HL-60 (cell line): ENCODE measurements at regions not wholly inside any gene's neighbourhood (a gene's known extent, or its start where the extent isn't known, plus 50 kb on each side); places are given as distances from the start of the nearest gene placed in this dataset.

ENCODE experiments used
- GABPA ChIP-seq: IDR thresholded peaks from 2 replicates; pipeline ENCODE4 v1.6.1; 2012; ENCODE audit warnings: low read depth
- POLR2AphosphoS5 ChIP-seq: IDR thresholded peaks from 2 replicates; pipeline ENCODE4 v1.6.1; 2012; ENCODE audit warnings: low read depth
- SPI1 ChIP-seq: IDR thresholded peaks from 2 replicates; pipeline ENCODE4 v1.6.1; 2012; ENCODE audit warnings: low read depth, mild to moderate bottlenecking, borderline replicate concordance
- TF ChIP-seq, protein P1 (sequence below): IDR thresholded peaks from one replicate; pipeline ENCODE4 v1.5.1; 2011; ENCODE audit warnings: low read length, control low read depth, inconsistent platforms; ENCODE audit not compliant: insufficient read depth
- TF ChIP-seq, protein P2 (sequence below): IDR thresholded peaks from 2 replicates; pipeline ENCODE4 v1.6.1; 2012; ENCODE audit warnings: low read depth; ENCODE audit not compliant: insufficient replicate concordance

DNA sequence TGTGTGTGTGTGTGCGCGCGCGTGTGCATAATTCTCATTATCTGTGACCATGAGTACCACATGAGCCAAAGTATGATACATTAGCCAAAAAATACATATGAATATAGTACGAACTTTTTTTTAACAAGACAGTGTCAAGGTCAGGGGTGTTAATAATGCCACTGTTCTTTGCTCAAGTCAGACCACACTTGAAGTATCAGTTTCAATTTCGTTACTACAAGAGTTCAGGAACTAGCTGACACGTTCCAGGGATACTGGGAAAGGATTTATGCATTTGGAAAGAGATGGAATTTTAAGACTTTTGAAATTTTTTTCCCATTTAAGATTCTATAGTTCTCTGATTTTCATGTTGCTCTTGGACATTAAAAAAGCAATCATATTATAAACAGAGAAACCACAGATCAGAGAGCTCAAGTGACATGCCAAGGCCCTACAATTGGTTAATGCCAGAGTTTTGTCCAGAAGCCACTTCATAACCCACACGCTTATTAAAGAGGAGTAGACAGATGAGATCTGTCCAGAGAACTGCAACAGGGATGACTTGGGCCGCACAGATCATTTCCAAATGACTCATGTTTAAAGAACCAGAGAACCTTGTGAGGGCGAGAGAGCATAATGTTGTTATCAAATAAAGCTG is 718.8 kb upstream of the SGCG start:
- TF ChIP-seq, protein P1, sequence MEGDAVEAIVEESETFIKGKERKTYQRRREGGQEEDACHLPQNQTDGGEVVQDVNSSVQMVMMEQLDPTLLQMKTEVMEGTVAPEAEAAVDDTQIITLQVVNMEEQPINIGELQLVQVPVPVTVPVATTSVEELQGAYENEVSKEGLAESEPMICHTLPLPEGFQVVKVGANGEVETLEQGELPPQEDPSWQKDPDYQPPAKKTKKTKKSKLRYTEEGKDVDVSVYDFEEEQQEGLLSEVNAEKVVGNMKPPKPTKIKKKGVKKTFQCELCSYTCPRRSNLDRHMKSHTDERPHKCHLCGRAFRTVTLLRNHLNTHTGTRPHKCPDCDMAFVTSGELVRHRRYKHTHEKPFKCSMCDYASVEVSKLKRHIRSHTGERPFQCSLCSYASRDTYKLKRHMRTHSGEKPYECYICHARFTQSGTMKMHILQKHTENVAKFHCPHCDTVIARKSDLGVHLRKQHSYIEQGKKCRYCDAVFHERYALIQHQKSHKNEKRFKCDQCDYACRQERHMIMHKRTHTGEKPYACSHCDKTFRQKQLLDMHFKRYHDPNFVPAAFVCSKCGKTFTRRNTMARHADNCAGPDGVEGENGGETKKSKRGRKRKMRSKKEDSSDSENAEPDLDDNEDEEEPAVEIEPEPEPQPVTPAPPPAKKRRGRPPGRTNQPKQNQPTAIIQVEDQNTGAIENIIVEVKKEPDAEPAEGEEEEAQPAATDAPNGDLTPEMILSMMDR = no peak
- TF ChIP-seq POLR2AphosphoS5 = no peak
- TF ChIP-seq GABPA = no peak
- no peak for TF ChIP-seq SPI1
- TF ChIP-seq, protein P2, sequence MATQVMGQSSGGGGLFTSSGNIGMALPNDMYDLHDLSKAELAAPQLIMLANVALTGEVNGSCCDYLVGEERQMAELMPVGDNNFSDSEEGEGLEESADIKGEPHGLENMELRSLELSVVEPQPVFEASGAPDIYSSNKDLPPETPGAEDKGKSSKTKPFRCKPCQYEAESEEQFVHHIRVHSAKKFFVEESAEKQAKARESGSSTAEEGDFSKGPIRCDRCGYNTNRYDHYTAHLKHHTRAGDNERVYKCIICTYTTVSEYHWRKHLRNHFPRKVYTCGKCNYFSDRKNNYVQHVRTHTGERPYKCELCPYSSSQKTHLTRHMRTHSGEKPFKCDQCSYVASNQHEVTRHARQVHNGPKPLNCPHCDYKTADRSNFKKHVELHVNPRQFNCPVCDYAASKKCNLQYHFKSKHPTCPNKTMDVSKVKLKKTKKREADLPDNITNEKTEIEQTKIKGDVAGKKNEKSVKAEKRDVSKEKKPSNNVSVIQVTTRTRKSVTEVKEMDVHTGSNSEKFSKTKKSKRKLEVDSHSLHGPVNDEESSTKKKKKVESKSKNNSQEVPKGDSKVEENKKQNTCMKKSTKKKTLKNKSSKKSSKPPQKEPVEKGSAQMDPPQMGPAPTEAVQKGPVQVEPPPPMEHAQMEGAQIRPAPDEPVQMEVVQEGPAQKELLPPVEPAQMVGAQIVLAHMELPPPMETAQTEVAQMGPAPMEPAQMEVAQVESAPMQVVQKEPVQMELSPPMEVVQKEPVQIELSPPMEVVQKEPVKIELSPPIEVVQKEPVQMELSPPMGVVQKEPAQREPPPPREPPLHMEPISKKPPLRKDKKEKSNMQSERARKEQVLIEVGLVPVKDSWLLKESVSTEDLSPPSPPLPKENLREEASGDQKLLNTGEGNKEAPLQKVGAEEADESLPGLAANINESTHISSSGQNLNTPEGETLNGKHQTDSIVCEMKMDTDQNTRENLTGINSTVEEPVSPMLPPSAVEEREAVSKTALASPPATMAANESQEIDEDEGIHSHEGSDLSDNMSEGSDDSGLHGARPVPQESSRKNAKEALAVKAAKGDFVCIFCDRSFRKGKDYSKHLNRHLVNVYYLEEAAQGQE = no peak
